Activated CD4-positive, CD25-positive, alpha-beta regulatory T cell (primary cell): ENCODE measurements at regions not wholly inside any gene's neighbourhood (a gene's known extent, or its start where the extent isn't known, plus 50 kb on each side); places are given as distances from the start of the nearest gene placed in this dataset.

Experiments used
- DNase-seq, 4 experiments: peaks; one replicate each; lab custom pipeline; 2025; lab: John Stamatoyannopoulos, UW

- no peak for DNase-seq
Observed at GRCh38 chr11:76276781-76277155, 70.5 kb upstream of the WNT11 start.

GRCh38 chr11:76276046-76276780, 69.9 kb upstream of the WNT11 start:
- DNase-seq, result no peak

GRCh38 chr11:76275446-76275845, 69.1 kb upstream of the WNT11 start:
- DNase-seq, result no peak

GRCh38 chr11:76271068-76271467, 64.8 kb upstream of the WNT11 start:
- no peak for DNase-seq

- no peak for DNase-seq
Observed at GRCh38 chr11:76270389-76270788, 64.1 kb upstream of the WNT11 start.

- no peak for DNase-seq
Observed at GRCh38 chr11:76269661-76270261, 63.5 kb upstream of the WNT11 start.

GRCh38 chr11:76269247-76269646, 62.9 kb upstream of the WNT11 start:
- DNase-seq, result no peak

- no peak for DNase-seq
Observed at GRCh38 chr11:76268498-76268897, 62.2 kb upstream of the WNT11 start.

GRCh38 chr11:76267556-76267955, 61.3 kb upstream of the WNT11 start:
- no peak for DNase-seq

GRCh38 chr11:76266286-76267100, 60.2 kb upstream of the WNT11 start:
- DNase-seq, result no peak

GRCh38 chr11:76265771-76266241, 59.5 kb upstream of the WNT11 start:
- DNase-seq, result no peak

- no peak for DNase-seq
Observed at GRCh38 chr11:76263657-76264056, 57.4 kb upstream of the WNT11 start.

- no peak for DNase-seq
Observed at GRCh38 chr11:76263166-76263565, 56.9 kb upstream of the WNT11 start.

- DNase-seq, result no peak
Observed at GRCh38 chr11:76260296-76260925, 54.1 kb upstream of the WNT11 start.

- no peak for DNase-seq
Observed at GRCh38 chr11:76259299-76259908, 53.1 kb upstream of the WNT11 start.

- no peak for DNase-seq
Observed at GRCh38 chr11:76257074-76257719, 50.9 kb upstream of the WNT11 start.

GRCh38 chr11:76256448-76256847, 50.1 kb upstream of the WNT11 start:
- DNase-seq, result no peak
